GM18502 (cell line): ENCODE measurements at regions not wholly inside any gene's neighbourhood (a gene's known extent, or its start where the extent isn't known, plus 50 kb on each side); places are given as distances from the start of the nearest gene placed in this dataset.

ENCODE experiments used
- ATAC-seq: cut with Tn5 transposase; IDR thresholded peaks from one replicate; pipeline ENCODE4 v1.9.1; 2021; ENCODE audit warnings: mild to moderate bottlenecking; ENCODE audit not compliant: unreplicated experiment, poor library complexity

- ATAC-seq, result no peak
These were observed 1885.8 kb upstream of the SEL1L start for GRCh38 chr14:83419420-83419819.

GRCh38 chr14:83421711-83422110 lies 1888.1 kb upstream of the SEL1L start:
- no peak for ATAC-seq

DNA sequence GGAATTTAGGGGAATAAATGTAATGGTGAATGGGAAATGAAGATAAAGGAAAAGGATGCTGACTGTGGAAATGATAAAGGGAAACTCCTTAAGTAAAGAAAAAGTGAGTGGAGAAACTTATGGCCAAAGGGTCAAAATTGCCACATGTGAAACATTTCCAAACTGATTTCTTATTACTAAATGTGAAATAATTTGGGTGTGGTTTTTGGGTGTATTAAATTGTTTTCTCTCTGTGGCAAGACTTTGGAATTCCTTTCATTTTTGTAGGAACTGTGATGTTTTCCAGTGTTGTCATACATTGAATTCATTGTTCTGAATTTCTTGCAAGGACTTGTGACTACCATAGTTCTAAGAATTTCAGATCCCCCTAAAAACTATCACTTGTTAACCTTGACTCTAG lies 1891.5 kb upstream of the SEL1L start:
- no peak for ATAC-seq

- no peak for ATAC-seq
These were observed 1892.1 kb upstream of the SEL1L start for GRCh38 chr14:83425706-83426105.

- ATAC-seq, result no peak
These were observed 1900.0 kb upstream of the SEL1L start for GRCh38 chr14:83433618-83434017.

DNA sequence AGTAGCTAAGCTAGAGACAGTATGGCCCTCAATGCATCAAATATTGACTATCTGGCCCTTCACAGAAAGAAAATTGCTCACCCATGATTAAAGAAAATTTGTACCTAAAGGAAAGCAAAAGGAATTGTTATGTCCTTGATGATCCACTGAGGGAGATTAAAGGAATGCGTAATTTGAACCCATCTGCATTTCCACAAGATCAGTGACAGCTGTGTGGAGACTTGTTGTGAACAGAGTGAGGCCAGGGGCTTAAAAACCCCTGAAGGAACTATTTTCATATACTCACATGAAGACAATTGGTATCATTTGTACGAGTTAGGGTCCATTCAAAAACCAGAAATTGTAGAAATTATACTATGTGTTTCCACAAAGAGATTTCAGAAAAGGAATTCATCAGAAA lies 1908.1 kb upstream of the SEL1L start:
- no peak for ATAC-seq

- no peak for ATAC-seq
These were observed 1921.9 kb upstream of the SEL1L start for GRCh38 chr14:83455561-83455960.

- no peak for ATAC-seq
These were observed 1927.9 kb upstream of the SEL1L start for GRCh38 chr14:83461521-83461920.

GRCh38 chr14:83462759-83463158 lies 1929.1 kb upstream of the SEL1L start:
- no peak for ATAC-seq

DNA sequence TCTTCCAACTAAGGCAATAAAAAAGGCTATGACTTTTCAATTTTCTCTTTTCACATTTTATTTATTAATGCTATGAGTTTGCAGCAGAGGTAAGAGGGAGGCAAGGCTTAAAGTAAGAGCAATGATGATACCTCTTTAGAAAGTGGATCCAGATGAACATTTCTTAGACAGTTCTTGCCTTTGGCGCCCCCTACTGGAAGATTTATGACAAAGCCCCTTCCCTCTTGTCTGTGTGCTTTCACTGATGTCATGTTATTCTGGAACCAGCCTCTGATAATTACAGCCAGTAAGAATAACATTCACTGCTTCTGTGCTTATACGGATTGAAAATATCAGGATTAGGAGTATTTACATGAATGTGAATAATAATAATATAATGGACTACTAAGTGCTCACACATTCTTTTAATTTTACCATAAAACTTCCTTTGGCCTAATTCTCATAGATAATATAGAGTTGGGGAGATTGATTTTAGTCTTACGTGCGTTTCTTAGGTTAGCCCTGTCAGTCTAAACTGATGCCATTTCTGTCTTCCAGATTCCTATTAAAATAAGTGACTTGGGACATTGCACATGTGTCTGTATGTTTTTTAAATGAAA lies 1929.9 kb upstream of the SEL1L start:
- no peak for ATAC-seq

- ATAC-seq, result no peak
These were observed 1934.2 kb upstream of the SEL1L start for GRCh38 chr14:83467811-83468210.

DNA sequence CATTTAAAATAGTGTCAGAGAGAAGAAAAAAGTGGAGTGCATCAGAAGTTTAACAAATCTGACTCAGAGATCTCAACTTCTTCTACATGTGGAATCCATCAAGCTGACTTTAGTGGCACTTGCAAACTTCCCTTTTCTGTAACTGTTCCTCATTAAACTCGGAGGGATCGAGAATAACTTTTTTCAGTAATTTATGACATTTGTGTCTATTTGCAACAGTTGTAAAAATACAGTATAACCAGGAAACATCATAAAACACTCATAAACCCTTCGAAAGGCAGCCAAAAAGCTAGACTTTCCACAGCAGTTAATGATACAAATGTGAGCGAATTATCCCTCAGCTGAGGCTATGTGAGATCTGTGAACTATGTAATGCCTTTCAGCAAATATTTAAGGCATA lies 1936.8 kb upstream of the SEL1L start:
- ATAC-seq, result no peak

DNA sequence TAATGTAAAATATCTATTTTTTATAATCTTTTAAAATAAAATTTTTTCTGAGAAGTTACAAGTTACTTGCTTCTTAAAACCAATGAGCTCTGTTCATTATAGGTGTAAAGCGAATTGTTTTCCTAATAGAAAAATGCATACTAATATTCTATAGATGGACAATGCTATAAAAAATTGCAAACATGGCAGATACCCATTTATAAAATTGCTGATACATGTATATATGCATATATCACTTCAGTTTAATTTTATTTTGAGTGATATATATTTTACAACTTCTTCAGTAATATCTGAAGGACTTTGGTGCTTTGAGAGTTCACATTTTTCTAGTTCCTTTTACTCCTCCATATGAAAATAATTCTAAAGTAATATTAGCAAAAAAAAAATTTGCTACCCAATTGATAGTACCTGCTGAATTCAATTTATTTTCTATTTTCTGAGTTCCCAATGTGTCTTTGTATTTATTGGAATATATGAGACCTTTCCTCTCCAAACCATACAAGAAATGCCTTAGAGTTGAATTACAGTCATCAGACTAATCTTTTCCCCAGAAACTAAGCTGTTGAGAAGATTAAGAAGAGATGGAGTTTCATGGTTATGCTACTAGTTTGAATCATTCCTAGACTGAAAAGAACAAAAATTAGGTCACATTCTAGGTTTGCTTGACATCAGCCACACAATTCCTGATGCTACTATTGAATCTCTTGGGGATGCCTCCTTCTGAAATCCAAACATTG lies 1937.5 kb upstream of the SEL1L start:
- ATAC-seq, result no peak

DNA sequence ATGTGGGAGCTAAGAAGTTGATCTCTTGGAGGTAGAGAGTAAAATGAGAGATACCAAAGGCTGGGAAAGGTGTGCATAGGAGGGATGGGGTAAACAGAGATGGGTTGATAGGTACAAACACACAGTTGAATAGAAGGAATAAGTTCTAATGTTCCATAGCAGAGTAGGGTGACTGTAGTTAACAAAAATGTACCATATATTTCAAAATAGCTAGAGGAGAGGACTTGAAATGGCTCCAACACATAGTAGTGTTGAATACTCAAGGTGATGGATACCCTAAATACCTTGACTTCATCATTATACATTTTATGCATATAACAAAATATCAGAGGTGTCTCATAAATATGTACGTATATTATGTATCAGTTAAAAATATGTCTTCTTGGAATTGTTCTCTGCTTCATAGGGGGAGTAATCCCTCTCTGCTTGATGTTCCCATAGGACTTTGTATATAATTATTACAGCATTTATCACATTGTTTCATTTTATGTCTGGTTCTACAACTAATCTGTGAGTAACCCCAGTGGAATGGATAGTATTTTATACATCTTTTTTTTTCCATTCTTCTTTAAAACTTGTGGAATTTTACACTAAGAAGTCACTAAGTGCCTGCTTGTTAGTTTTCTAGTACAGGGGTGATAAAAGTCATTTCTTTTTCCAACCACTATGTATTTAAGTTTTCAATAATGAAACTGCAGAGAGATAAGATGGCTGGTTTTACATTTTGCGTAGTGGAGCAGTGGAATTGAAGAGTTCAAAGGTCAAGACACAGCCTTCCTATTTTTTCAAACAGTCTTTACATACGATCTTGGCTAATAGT lies 1940.0 kb upstream of the SEL1L start:
- no peak for ATAC-seq

GRCh38 chr14:83478741-83479140 lies 1945.1 kb upstream of the SEL1L start:
- no peak for ATAC-seq

- no peak for ATAC-seq
These were observed 1949.4 kb upstream of the SEL1L start for GRCh38 chr14:83483063-83483462.

DNA sequence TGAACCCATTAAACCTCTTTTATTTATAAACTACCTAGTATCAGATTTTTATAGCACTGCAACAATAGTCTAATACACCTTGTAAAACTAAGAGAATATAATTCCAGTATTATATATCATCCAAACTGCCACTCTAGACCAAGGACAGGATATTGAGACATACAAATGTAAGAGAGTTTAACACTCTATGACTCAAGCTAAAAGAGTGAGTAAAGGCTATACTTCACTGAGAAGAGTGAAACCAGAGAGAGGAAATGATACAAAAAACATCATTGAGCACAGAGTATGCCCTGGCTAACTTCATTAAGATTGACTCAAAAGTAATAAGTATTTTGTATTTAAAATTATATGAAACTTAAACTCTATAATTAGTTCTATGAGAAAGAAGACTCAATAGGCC lies 1951.9 kb upstream of the SEL1L start:
- no peak for ATAC-seq

DNA sequence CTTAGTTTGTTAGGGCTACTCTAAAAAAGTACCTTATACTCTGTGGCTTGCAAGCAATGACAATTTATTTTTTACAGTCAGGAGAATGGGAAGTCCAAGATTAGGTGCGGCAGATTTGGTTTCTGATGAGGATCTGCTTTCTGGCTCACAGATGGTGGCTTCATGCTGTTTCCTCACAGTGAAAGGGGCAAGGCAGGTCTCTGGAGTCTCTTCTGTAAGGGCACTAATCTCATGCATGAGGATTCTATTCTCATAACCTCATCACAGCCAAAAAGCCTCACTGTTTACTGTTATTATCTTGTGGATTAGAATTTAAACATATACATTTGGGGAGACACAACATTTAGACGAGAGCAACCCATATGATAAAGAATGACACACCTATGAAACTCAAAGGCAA lies 1957.4 kb upstream of the SEL1L start:
- no peak for ATAC-seq

DNA sequence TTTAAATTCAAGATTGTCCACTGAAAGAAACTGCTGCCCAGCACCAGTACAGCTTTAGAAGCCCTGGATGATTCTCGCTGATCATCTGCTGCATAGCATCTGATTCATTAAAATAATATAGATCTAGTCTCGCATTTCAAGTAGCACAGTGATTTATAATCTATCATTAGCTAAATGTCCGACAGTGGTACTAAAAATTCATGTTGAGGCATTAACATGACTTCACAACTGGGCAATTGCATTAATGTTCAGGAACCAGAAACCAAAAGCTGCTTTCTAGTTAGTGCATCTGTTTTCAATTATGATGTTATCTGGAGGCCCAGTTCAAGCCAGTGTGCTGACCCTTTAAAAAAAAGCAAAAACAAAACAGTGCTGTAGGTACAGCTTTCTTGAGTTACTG lies 1987.2 kb upstream of the SEL1L start:
- ATAC-seq, result no peak

GRCh38 chr14:83529531-83529930 lies 1995.9 kb upstream of the SEL1L start:
- ATAC-seq, result no peak

DNA sequence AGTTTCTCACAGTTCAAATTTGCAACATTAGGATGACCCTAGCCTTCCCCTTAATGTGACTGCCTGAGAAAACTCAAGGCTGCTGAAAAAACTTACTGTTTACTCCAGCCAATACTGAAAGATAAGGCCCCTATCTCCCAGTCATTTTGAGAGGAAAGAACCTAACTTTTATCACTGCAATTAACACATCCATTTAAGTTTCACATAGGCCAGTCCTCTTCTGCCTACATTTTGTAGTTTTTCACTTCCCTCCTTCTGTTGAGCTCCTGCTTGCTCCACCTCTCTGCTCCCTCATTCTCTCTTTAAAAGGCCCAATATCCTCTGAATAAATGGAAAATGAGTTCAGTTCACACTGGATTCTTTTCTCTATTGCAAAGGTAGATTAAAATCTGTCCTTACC lies 1996.2 kb upstream of the FLRT2 start:
- ATAC-seq, result no peak
